ENCODE measurements at regions not wholly inside any gene's neighbourhood (a gene's known extent, or its start where the extent isn't known, plus 50 kb on each side); places are given as distances from the start of the nearest gene placed in this dataset.
"Not testable (repeated sequence)": the region's sequence is repeated elsewhere in the genome, so short reads cannot be mapped to it uniquely, and the experiment has no call there.

- no peak for DNase-seq
Measured at GRCh38 chr2:236909802-236910201, 175.9 kb upstream of the COPS8 start.

DNA sequence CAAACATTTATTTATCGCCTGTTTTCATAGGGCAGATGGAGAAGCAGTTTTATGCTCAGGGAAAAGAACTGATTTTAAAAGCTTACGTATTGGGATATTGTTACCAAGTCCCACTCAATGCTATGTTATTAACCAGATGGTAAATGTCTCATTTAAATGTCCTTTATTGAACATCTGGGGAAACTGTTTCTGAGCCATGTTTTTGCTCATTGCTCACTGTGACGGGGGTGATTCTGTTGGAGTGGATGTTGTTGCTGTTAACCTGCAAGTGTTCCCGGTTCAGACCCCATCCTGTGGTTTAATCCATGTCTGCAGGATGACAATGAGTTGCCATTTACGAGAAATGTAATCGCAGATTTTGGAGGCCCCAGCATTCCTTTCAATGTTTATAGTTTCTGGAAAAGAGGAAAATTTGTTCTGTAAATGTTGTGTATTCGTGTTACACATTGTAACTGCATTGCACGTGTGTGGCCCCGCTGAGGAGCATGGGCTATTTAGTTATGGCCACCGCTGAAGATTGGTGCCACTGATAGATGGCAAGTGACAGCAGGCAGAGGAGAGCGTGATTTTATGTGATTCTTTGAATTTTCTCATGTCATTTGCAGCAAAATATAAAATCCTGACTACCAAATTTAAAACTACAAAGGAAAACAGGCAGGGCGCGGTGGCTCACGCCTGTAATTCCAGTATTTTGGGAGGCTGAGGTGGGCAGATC, 174.8 kb upstream of the COPS8 start:
- DNase-seq, result no peak

DNA sequence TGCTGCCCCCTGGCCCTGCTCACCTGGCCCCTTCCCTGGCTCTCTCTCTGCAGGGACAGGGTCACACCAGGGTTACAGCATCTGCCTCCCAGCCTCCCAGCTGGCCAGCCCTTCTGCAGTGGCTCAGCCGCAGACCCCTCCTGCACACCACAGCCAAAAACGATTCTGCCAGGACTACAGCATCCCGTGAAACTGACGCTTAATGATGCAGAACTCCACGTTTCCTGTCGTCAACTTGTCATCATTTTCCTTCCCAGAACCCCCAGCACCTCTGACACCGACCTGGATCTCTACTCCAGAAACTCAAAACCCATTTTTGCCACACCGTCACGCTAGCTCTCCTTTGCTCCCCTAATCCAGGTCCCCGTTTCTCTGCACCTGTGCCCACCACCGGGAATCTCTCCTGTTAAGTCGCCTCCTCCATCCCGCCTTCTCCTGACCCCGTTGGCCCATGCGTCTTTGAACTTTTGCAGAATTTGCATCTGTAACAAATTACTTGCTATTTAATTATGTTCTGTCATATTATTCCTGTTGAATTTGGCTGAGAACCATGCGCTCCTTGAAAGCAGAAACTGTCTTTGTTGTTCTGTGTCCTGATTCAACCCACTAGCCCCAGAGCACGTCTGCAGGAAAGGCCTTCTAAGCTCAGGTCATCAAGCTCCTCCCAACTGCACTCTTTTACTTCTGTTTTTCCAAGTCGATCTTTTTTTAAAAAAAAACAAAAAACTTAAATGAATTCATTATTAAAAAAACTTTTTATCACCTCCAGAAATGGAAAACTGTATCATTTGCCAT, 173.2 kb upstream of the COPS8 start:
- no peak for DNase-seq

GRCh38 chr2:236915186-236915585, 170.5 kb upstream of the COPS8 start:
- DNase-seq, result no peak

GRCh38 chr2:236915726-236916125, 170.0 kb upstream of the COPS8 start:
- no peak for DNase-seq

DNA sequence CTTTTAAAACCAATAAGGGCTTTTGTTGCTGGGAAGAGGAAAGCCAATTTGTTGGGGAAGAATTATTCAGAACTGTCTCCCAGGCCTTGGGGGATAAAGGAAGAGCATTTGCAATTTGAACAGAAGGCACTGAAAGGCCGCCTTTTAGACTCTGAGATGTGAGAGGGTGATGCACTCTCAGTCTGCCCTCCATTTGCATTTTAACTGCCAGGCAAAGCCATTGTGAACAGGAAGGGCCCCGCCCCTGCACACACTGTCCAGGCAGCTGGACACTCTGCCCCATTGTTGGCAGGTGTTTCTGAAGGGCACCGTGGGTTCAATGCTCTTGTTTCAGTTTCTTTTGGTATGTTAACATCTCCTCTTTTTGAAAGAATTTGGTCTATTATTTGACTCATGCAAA, 169.5 kb upstream of the COPS8 start:
- no peak for DNase-seq

GRCh38 chr2:236916651-236917050, 169.0 kb upstream of the COPS8 start:
- no peak for DNase-seq

GRCh38 chr2:236917164-236917563, 168.5 kb upstream of the COPS8 start:
- DNase-seq, result no peak

DNA sequence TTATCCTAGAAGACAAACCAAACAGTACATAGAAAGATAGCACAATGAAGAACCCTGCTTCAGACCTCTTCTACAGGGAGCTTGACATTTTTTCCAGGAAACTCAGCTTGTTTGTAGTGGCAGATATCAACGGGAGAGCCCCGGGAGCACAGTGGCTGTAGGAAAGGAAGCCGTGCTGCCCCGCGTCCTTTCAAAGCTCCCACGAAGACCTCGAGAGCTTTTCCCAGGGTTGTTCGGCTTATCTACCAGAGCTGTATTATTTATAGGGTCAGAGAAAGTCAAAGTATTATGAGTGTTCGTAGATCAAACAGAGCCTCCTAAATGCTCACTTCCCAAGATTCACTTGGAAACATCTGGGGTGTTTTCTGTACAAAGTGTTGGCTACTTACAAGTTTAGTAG, 167.1 kb upstream of the COPS8 start:
- DNase-seq, result no peak

- no peak for DNase-seq
Measured at GRCh38 chr2:236919209-236919608, 166.5 kb upstream of the COPS8 start.

- DNase-seq, result not testable (repeated sequence)
Measured at GRCh38 chr2:236919801-236920379, 165.8 kb upstream of the COPS8 start.

DNA sequence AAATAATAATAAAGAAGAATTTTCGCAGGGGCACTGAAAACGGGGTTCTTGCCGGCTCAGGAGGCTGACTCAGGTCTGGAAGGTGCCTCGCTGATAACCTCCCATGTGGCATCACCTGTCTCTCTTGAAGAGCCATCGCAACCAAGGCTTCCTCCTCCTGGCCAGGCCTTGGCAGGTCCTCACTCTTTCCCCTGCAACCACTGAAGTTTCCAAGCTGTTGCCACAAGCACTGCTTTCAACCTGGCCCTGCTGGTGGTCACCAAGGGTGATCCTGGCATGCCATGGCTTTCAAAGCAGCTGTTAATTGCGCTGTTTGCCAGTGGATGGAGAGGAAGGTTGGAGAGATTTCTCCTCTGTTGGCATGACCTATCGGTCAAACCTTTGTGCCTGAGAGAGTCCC, 163.6 kb upstream of the COPS8 start:
- DNase-seq, result no peak

DNA sequence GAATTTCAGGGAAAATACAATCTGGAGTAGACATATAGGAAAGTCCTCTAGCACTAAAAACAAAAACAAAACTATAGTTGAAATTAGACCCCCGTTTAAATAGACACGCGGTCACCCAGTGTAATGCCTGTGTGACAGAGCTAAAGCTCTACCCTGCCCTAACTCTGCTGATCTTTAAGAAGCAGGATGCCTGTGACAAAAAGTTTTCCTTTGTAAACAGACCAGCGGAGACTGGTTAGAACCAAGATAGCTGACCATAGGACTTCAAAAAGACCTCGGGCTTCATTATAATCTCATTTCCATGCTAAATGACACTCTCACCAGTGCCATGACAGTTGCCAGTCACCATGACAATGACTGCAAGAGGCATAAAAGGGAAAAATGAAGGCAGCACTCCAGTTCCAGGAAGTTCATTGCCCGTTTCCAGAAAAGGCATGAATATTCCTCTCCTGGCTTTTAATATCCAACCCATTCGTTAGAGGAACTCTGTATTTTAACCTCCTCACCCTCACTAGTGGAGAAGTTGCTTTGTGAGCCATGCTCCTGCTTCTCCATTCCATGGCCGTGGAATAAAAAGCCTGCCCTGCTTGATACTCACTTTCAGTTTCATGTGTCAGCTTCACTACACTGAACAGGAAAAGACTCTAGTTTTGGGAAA, 157.2 kb upstream of the COPS8 start:
- no peak for DNase-seq

DNA sequence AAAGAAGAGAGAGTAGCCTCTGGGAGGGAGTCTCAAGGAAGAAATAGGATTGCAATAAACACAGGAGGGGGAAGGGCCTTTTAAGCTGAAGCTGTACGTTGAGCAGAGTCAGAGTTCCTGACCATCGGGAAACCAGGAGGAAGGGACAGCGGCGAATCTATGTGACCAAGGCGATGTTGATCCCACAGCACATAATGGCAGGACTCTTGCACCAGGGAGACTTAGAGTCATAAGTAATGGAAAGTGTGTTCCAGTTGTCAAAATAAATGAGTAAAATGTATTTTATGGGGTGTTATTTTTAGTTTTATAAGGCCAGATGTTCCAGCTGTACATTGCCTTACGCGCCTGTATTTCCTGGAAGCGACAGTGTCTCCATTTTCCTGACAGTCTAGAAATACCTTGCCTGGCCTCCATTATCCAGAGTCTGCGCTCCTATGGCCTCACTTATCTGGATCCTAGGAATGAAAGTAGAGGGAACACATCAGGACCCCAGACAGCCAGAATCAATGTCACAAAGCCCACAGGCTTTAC, 152.8 kb upstream of the COPS8 start:
- no peak for DNase-seq

DNA sequence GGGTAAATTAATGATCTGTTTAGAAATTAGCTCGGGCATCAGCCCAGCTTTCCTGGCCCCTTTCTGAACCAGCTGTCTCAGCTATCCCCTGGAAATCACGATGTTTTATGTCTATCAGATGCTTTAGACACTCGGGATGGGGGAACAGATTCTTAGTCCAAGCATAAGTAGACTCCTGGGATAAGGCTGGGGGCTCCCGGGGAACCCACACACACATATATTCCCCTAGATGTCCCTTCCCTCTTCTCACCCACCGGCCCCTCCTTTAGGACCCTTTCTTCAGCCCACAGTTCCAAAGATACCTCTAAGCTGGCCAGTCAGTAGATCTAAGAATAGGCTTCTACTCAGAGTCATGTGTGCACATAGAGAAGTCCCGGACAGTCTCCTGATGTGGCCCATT, 151.5 kb upstream of the COPS8 start:
- DNase-seq, result no peak

DNA sequence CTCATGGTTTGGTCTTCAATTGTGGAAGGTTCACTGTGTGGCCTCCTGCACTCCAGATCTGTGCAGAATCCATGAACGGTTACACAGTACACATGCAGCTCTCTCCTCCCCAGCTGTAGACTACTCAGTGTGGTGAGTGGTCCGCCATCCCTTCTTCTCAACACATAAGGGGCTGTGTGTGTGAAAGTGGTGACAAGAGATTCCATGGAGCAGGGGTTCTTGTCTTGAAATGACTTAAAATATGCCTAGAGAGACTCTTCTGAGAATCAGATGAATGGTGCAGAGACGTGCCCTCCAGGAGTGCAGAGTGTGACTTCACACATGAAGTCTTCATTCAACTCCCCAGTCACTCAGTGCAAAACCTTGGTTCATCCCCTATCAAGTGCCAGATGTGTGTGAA, 151.0 kb upstream of the COPS8 start:
- DNase-seq, result no peak

- no peak for DNase-seq
Measured at GRCh38 chr2:236935083-236935482, 150.6 kb upstream of the COPS8 start.

DNA sequence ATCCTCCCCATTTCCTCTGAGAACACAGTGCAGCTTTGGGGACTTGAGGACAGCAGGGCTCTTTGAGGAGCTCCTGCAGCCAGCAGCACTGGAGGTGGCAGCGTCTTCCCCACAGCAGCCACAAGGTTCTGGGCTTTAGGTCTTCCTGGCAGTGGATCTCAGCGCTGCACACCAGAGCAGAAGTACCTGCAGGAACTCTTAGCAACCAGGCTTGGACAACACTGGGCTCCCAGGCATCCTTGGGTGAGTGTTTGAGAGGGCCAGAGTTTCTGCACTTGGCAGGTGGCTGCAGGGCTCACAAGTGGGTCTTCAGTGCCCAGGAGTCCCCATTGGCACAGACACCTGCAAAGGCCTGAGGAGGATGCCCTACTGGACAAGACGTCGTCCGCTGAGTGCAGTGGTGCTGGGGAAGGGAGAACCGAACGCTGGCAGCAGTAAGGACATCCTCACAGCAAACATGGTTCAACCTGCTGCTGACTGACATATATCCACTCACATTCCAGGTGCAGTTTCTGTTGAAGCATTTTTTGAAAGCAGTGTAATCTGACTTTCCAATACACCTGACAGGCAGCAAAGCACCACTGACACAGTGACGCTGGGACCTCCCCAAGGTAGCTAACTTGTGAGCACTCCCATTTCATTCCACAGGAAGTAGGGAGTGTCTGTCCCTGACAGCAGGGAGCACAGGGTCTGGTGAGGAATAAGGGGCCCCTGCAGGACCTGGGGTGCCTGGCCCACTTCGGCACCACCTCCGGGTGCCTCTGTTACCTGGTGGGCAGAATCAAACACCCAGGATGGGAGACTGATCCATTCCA, 149.9 kb upstream of the COPS8 start:
- DNase-seq, result no peak

DNA sequence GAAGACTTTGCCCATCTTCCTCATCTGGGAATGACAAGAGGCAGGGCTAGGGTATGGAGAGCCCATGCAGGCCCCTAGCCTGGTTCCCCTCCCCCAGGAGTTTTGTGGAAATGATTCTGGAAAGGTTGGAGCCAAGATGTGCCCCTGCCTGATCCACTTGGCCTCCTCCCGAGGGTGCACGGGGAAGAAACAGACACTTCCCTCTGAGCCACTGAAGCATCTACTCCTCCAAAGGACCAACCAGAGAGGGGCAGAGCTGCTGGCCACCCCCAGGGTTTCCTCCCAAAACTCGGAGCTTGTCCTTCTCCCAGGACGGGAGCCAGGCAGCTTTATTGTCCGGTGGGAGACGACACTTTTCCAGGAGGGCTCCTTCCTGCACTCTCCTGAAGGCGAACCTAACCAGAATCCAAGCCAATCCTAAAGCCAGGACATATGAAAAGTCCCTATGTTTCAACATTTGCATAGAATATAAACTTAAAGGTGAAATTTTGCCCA, 149.2 kb upstream of the COPS8 start:
- no peak for DNase-seq

DNA sequence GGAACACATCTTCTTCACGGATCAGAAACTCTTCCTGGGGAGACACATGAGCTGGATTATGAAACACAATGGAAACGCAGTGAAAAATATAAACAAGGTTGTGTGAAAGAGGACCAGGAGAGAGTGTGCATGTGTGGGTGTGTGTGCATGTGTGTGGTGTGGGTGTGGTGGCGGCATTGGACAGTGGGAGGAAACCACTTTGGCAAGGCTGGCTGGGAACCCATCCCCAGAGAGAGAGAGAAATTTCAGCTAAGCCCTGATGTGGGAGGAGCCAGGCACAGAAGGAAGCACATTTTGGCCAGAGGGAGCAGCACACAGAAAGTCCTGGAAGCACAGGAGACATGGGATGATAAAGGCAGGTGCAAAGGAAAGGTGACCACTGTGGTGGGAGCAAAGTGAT, 147.6 kb upstream of the COPS8 start:
- DNase-seq, result no peak

DNA sequence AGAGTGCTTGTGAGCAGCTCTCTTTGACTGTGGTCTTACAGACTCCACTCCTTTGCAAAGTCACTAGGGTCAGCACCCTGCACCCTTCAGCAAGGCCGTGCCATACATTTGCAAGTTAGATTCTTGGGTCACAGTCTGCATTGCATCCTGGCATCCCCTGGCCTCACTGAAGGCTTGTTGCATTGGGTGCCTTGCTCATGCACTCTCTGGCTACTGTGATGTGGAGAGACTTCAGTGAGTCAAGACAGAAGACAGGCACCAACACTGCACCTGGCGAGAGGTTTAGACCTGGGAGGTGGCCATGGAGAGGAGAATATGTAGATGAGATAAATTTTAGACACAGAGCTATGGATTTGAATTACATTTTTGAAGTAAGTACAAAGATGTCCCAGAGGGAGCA, 146.4 kb upstream of the COPS8 start:
- no peak for DNase-seq

DNA sequence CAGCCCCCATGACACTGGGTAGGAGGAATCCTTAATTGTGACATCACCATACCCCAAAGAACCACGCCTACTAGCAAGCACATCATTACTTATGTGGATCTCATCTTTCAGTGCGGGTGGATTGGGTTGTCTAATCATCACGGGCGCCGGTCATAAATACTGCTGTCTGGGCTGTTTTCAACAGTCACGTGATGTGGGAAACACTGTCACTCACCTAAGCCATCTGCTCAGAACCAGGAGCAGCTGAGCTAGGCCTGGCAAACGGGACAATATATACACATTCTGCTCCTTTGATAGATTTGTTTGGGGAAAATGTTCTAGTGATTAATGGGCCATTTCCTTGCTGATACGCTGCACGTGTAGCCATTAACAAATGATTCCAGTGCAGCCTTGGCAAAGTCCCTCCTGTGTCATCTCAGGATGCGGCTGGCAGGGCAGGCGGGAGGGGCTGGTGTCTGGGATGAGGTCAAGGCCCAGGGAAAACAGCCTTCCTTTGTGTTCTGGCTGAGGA, 145.9 kb upstream of the COPS8 start:
- DNase-seq, result no peak
